RCC 7860 (cell line): ENCODE measurements at regions not wholly inside any gene's neighbourhood (a gene's known extent, or its start where the extent isn't known, plus 50 kb on each side); places are given as distances from the start of the nearest gene placed in this dataset.

Experiments used
- DNase-seq: peaks from one replicate; pipeline ENCODE4 v3.0.0-alpha.2; 2015; ENCODE audit warnings: low spot score
- FAIRE-seq: peaks from 2 replicates; lab custom pipeline; 2012; peaks lifted over from hg19 to GRCh38; lab: Jason Lieb, UNC

- FAIRE-seq = peak; percentile 78
Observed at GRCh38 chr1:55816456-55817426, 601.6 kb upstream of the USP24 start.

DNA sequence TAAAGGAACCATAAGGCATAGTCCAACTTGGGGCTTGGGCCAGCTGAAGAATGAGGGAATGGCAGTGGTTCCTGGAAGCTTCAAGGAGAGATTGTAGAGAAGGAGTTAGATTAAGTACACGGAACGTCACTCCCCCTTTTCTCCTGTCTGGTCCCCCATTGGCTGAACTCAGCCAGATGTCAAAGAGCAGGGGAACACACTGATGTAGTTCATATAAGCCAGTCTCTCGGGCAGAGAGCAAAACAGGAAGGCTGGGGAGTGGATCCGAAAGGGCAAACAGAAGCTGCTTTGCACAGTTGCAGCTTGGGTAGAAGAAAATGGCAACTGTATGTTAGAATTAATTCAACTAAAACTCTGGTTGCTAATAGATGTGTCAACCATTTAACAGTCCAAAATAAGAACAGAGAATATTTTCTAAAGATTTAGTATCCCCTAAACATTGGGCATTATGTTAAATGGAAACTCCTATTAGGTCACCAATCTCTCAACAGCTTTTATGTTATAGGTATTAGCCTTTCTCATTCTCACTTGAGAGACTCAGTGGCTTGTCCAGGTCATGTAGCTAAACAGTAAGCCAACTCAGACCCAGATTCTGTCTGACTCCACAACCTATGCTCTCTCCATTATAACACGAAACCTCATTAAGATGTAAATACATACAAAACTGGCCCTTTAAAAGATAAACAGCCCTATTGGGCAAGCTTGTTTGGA lies 600.7 kb upstream of the USP24 start:
- FAIRE-seq (no peak), DNase-seq (no peak)

More at GRCh38 chr1:55816456-55817426, 601.6 kb upstream of the USP24 start:
- peak; percentile 47 for DNase-seq

GRCh38 chr1:55814967-55815366 lies 599.8 kb upstream of the USP24 start:
- FAIRE-seq = no peak
- DNase-seq = no peak

DNA sequence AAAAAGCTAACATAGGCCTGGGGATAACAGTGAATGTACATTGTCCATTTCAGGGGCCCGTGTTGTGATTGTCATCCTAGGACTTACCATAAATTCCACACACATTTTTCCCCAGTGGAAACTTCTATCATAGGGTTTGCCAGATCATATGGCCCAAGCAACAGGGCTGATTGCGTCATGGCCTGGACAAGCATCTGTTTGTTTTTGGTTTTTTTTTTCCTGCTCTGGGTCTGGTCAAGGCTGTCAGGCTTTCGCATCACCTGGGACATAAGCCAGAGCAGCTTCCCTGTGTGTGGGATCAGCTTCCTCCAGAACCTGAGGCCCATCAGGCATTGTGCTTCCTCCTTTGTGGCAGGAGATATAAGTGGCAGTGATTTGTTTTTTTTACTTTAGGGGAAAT lies 598.5 kb upstream of the USP24 start:
- DNase-seq = peak; percentile 20
- FAIRE-seq = no peak

- DNase-seq (peak; percentile 65), FAIRE-seq (peak; percentile 95)
Observed at GRCh38 chr1:55812281-55812680, 597.1 kb upstream of the USP24 start.

GRCh38 chr1:55808263-55808662 lies 593.1 kb upstream of the USP24 start:
- FAIRE-seq = no peak
- DNase-seq = no peak

DNA sequence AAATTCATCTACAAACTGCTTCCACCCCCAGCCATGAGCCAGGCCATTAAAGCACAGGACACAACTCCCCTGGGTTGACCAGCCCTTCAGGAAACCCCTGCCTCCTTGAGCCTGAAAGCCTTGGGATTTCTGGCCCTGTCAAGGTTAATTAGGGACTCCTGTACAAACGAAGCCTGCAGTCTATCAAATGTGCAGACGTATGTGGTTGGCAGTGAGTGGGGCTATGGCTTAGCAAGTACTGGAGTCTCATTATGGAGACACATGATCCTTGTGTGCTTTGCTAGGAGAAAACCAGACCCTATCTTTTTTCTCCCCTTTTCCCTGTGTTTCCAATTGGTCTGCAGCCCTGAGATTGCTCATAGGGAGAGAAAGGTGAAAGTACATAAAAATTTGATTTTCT lies 588.3 kb upstream of the USP24 start:
- no peak for DNase-seq
- no peak for FAIRE-seq

GRCh38 chr1:55801481-55801880 lies 586.3 kb upstream of the USP24 start:
- FAIRE-seq (no peak), DNase-seq (no peak)

- DNase-seq (no peak), FAIRE-seq (no peak)
Observed at GRCh38 chr1:55800503-55800902, 585.3 kb upstream of the USP24 start.

DNA sequence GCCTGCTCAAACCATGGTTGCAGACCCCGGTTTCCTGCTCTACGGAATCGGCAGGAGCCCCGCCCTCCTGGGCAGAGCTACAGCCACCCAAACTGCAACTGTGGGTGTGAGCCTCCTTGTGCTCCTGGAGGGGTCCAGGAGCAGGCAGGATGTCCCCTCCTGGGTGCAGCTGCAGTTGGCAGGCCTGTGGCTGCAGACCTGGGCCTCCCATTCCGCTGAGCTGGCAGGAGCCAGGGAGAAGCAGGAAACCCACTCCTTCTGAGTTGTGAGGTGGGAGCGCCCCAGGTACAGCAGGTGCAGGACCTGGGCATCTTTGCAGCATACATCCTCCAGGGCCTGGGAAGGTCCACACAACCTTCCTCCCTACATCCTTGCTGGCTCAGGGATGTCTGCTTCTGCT lies 578.7 kb upstream of the USP24 start:
- DNase-seq (no peak), FAIRE-seq (no peak)

- no peak for FAIRE-seq
- DNase-seq = no peak
Observed at GRCh38 chr1:55792870-55793269, 577.7 kb upstream of the USP24 start.

- peak; percentile 96 for FAIRE-seq
- DNase-seq = peak; percentile 62
Observed at GRCh38 chr1:55789466-55789865, 574.3 kb upstream of the USP24 start.

GRCh38 chr1:55786396-55786795 lies 571.2 kb upstream of the USP24 start:
- FAIRE-seq (no peak), DNase-seq (no peak)

DNA sequence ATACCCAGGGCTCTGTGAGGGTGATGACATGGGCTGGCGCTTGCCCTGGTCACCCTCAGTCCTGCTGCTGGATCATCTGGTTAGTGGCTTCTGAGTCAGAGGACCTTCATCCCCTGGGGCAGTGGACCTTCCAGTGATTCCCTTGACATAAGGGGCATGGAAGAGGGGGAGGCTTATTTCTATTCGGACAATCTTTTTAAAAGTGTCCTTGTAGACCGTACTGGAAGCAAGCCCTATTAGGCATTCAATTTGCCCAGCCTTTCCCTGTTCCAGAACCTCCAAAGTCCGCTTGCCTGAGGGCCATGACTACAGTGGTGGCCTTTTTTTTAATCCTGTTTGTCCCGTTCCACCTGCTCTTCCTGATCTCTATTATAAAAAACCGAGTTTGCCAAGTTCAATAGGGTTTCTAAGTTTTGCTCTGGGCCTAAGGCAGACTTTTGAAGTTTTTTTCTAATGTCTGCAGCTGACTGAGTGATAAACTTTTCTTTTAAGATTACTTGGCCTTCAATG lies 569.8 kb upstream of the USP24 start:
- FAIRE-seq = peak; percentile 75

DNA sequence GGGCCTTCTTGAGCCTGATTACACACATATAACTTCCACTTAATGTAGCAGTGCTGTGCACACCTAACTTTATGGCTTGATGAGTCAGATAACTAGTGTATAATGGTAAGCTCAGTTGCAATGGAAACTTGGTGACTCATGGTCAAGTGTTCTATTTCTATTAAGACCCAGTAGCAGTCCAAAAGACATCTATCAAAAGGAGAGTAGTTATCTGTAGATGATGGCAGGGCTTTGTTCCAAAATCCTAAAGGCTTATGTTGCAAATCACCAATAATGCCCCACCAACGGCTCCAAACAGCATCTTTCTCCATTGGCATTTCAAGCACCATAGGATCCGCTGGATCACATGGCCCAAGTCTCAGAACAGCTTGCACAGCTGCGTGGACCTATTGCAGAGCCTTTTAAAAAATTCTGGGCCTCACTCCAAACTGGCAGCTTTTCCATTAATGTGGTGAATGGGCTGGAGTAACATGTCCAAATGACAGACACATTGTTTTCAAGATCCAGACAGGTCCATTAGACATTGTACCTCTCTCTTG lies 566.8 kb upstream of the USP24 start:
- peak; percentile 82 for DNase-seq
- FAIRE-seq = peak; percentile 94

More for the DNA sequence above, 569.8 kb upstream of the USP24 start:
- DNase-seq = peak; percentile 35

DNA sequence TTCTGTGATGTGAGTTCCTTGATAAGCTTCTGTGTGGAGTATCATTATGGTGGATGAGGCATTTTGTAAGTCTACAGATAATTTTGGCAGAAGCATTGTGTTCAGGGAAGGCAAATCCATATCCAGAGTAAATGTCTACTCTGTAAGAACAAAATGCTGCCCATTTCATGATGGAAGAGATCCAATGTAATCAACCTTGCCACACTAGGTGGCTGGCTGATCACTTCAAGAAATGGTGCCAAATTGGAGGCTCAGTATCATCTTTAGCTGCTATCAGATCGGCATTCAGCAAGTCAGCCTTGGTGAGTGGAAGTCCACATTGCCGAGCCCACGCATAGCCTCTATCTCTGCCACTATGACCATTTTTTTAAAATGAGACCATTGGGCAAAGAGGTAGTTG lies 565.8 kb upstream of the USP24 start:
- DNase-seq (no peak), FAIRE-seq (no peak)

- DNase-seq = no peak
- FAIRE-seq = no peak
Observed at GRCh38 chr1:55777545-55777944, 562.4 kb upstream of the USP24 start.

GRCh38 chr1:55775007-55775406 lies 559.8 kb upstream of the USP24 start:
- DNase-seq (no peak), FAIRE-seq (no peak)

- FAIRE-seq (no peak), DNase-seq (no peak)
Observed at GRCh38 chr1:55774446-55774845, 559.3 kb upstream of the USP24 start.

DNA sequence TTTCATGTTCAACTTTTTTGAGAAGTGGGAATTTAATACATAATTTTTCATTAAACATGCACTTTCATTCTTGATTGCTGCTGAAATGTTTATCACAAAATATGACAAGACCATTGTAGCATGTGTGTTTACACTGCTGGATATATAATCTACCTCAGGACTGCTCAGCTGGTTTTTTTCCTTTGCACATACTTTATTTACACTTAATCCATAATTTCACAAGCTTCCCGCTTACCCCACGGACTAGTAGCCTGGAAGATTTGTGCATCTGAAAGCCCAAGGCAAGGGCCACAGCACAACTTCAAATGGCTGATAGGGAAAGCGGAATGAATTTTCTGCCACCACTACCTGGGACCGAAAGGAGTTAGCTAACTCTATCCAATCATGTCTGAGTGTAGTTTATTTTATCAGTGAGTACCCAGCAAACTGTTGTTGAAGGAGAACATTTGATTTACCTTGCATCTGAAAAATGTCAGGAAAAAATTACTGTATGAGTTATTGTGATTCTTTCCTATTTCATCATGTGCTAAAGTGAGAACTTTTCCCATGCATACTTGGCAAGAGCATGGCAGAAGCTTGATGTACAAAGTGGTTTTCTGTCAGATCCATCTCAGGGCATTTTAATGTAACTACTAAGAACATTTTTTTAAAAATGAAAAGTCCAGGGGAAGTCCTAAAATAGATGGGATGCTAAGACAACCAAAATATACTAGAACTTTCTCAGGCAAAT lies 558.2 kb upstream of the USP24 start:
- DNase-seq (no peak), FAIRE-seq (no peak)
